ENCODE measurements at regions not wholly inside any gene's neighbourhood (a gene's known extent, or its start where the extent isn't known, plus 50 kb on each side); places are given as distances from the start of the nearest gene placed in this dataset.

DNA sequence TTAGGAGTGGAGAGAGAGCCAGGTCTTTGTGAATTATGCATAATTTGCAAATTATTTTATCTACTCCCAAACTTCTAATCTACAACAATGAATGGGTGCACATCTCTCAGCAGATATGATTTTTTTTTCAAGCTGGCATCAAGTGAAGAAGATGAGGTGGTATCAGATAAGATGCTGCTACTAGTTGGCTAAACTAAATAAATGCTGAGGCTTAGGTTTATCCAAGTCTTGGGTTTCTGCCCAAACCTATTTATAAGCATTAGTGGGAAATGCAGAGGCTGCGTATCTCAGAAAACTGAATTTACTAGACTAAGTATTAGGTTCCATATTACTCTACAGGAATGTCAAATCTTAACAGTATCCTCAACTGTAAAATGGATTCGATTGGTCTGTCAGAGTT is 703.0 kb upstream of the CELF2 start:
- TF ChIP-seq, protein P1, sequence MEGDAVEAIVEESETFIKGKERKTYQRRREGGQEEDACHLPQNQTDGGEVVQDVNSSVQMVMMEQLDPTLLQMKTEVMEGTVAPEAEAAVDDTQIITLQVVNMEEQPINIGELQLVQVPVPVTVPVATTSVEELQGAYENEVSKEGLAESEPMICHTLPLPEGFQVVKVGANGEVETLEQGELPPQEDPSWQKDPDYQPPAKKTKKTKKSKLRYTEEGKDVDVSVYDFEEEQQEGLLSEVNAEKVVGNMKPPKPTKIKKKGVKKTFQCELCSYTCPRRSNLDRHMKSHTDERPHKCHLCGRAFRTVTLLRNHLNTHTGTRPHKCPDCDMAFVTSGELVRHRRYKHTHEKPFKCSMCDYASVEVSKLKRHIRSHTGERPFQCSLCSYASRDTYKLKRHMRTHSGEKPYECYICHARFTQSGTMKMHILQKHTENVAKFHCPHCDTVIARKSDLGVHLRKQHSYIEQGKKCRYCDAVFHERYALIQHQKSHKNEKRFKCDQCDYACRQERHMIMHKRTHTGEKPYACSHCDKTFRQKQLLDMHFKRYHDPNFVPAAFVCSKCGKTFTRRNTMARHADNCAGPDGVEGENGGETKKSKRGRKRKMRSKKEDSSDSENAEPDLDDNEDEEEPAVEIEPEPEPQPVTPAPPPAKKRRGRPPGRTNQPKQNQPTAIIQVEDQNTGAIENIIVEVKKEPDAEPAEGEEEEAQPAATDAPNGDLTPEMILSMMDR (IDR thresholded peaks at IDR 0.05), result no peak
- TF ChIP-seq POLR2A (IDR thresholded peaks at IDR 0.05), result no peak
